ENCODE measurements at regions not wholly inside any gene's neighbourhood (a gene's known extent, or its start where the extent isn't known, plus 50 kb on each side); places are given as distances from the start of the nearest gene placed in this dataset.

GRCh38 chr5:8070138-8070537, 201.2 kb downstream of the MTRR start:
- TF ChIP-seq, protein P1, sequence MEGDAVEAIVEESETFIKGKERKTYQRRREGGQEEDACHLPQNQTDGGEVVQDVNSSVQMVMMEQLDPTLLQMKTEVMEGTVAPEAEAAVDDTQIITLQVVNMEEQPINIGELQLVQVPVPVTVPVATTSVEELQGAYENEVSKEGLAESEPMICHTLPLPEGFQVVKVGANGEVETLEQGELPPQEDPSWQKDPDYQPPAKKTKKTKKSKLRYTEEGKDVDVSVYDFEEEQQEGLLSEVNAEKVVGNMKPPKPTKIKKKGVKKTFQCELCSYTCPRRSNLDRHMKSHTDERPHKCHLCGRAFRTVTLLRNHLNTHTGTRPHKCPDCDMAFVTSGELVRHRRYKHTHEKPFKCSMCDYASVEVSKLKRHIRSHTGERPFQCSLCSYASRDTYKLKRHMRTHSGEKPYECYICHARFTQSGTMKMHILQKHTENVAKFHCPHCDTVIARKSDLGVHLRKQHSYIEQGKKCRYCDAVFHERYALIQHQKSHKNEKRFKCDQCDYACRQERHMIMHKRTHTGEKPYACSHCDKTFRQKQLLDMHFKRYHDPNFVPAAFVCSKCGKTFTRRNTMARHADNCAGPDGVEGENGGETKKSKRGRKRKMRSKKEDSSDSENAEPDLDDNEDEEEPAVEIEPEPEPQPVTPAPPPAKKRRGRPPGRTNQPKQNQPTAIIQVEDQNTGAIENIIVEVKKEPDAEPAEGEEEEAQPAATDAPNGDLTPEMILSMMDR (IDR thresholded peaks at IDR 0.05), result no peak
- no peak for TF ChIP-seq POLR2A (IDR thresholded peaks at IDR 0.05)
- no peak for TF ChIP-seq POLR2AphosphoS5 (IDR thresholded peaks at IDR 0.05; ENCODE audit: insufficient read depth in 1 of 2, low read depth in 1 of 2)
